Natural killer cell (primary cell): ENCODE measurements at regions not wholly inside any gene's neighbourhood (a gene's known extent, or its start where the extent isn't known, plus 50 kb on each side); places are given as distances from the start of the nearest gene placed in this dataset.

Experiments used
- ATAC-seq, 3 donors: fragments of 150-1000 bp in 2 of 3; fragments of 200-7000 bp in 1 of 3; cut with Tn5 transposase; 1 replicate in 1 of 3; 2 replicates in 2 of 3; pipeline ENCODE4 v1.10.0; 2021; ENCODE audit warnings: mild to moderate bottlenecking in 2 of 3, moderate library complexity in 2 of 3
- DNase-seq, 2 donors: peaks; one replicate each; pipeline versions ENCODE4 v3.0.0 to v3.0.0-alpha.2; 2013 to 2021; ENCODE audit warnings: mixed read lengths in 1 of 2
- H3K27ac ChIP-seq: one replicate; pipeline ENCODE4 v1.5.1; 2013; ENCODE audit warnings: mild to moderate bottlenecking, low read length
- H3K27me3 ChIP-seq: one replicate; pipeline ENCODE4 v1.6.1; 2013; ENCODE audit warnings: low read length; ENCODE audit not compliant: control insufficient read depth, insufficient read depth
- H3K36me3 ChIP-seq: one replicate; pipeline ENCODE4 v1.6.1; 2013; ENCODE audit warnings: low read length; ENCODE audit not compliant: control insufficient read depth, insufficient read depth
- H3K4me1 ChIP-seq: one replicate; pipeline ENCODE4 v1.6.1; 2013; ENCODE audit warnings: low read length; ENCODE audit not compliant: control insufficient read depth, insufficient read depth
- H3K4me3 ChIP-seq: one replicate; pipeline ENCODE4 v1.5.1; 2013; ENCODE audit warnings: low read length
- H3K9me3 ChIP-seq: one replicate; pipeline ENCODE4 v1.6.1; 2013; ENCODE audit warnings: low read length; ENCODE audit not compliant: control insufficient read depth, insufficient read depth
- H3K27ac Mint-ChIP-seq, 2 donors: one replicate each; pipeline ENCODE4 v1.8.0; 2022; ENCODE audit warnings: mild to moderate bottlenecking in 2 of 2, mixed read lengths in 2 of 2, moderate library complexity in 1 of 2
- H3K27me3 Mint-ChIP-seq, 2 donors: one replicate each; pipeline ENCODE4 v1.8.0; 2022; ENCODE audit warnings: low read depth in 2 of 2, mixed read lengths in 2 of 2
- H3K36me3 Mint-ChIP-seq: one replicate; pipeline ENCODE4 v1.8.0; 2022; ENCODE audit warnings: mixed read lengths
- H3K4me1 Mint-ChIP-seq, 2 donors: one replicate each; pipeline ENCODE4 v1.8.0; 2022; ENCODE audit warnings: mixed read lengths in 2 of 2
- H3K4me3 Mint-ChIP-seq: one replicate; pipeline ENCODE4 v1.8.0; 2022; ENCODE audit warnings: mild to moderate bottlenecking, moderate library complexity, mixed read lengths
- H3K9me3 Mint-ChIP-seq, 2 donors: one replicate each; pipeline ENCODE4 v1.8.0; 2022; ENCODE audit warnings: mixed read lengths in 2 of 2
- WGBS: methylation state at CpG from one replicate; pipeline ENCODE4 v1.1.7; 2013; ENCODE audit warnings: missing lambda C conversion rate; ENCODE audit not compliant: insufficient coverage; 5-methylcytosine and 5-hydroxymethylcytosine counted together
- intact Hi-C: fragments of 100-400 bp; cut with micrococcal nuclease; formaldehyde crosslinking; loops from one replicate; pipeline ENCODE4 v1.14.2; 2022
- TF ChIP-seq, protein P1 (sequence below): fragments of 200-600 bp; IDR thresholded peaks from one replicate; pipeline ENCODE4 v1.8.0; 2022; ENCODE audit warnings: antibody characterized with exemption

DNA sequence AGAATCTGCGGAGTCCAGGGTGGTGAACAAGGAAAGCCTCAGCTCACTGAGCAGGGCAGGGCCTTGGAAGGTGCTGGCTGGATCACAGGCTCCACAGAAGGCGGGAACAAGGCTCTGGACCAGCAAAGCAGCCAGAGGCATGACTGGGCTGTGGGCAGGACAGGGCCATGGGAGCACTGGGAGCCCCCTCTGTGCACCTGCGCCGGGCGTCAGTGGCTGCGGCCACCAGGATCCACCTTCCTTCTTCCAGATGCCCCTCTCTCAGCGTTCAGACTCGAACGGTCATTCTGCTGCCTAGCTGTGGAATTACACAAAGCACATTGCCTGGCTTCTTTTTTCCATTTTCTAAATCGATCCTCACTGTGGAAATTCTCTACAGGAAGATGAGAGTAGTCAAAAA is 621.2 kb downstream of the GALR1 start:
- intact Hi-C loops: no loop called here
- WGBS: 91% methylated on average over 10 of the region's 10 CpGs
- no peaks in the 10 kb centered on the region for H3K9me3 Mint-ChIP-seq
- Histone ChIP-seq H3K36me3 (no peaks in the 10 kb centered on the region), H3K4me1 (no peaks in the 10 kb centered on the region), H3K9me3 (no peaks in the 10 kb centered on the region), H3K27ac (no peak overlapping the region), H3K27me3 (no peaks in the 10 kb centered on the region), H3K4me3 (no peak overlapping the region)
- H3K27me3 Mint-ChIP-seq: peaks cover 7% of the 10 kb centered on the region in 2 donors
- H3K27ac Mint-ChIP-seq: no peak overlapping the region
- ATAC-seq (no peak), DNase-seq (no peak)
- H3K4me3 Mint-ChIP-seq: no peak overlapping the region
- H3K36me3 Mint-ChIP-seq: no peaks in the 10 kb centered on the region
- H3K4me1 Mint-ChIP-seq: no peaks in the 10 kb centered on the region
- TF ChIP-seq, protein P1, sequence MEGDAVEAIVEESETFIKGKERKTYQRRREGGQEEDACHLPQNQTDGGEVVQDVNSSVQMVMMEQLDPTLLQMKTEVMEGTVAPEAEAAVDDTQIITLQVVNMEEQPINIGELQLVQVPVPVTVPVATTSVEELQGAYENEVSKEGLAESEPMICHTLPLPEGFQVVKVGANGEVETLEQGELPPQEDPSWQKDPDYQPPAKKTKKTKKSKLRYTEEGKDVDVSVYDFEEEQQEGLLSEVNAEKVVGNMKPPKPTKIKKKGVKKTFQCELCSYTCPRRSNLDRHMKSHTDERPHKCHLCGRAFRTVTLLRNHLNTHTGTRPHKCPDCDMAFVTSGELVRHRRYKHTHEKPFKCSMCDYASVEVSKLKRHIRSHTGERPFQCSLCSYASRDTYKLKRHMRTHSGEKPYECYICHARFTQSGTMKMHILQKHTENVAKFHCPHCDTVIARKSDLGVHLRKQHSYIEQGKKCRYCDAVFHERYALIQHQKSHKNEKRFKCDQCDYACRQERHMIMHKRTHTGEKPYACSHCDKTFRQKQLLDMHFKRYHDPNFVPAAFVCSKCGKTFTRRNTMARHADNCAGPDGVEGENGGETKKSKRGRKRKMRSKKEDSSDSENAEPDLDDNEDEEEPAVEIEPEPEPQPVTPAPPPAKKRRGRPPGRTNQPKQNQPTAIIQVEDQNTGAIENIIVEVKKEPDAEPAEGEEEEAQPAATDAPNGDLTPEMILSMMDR: no peak

DNA sequence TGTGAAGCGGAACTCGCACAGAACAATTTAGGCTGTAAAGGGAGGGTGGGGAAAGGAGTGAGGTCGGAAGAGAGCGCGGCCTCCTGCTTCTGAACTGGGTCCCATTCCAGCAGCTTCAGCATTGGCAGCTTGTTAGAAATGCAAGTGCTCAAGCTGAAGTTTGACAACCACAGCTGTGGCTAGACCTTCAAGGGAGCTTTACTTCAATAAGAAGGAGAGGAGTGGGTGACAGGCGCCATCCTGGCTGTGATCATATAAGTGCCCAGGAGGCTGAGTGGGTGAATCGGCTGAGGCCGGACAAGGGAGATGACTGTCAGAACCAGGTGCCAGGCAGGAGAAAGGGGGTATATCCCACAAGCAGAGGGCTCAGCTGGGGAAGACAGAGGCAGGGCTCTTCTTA is 622.5 kb downstream of the GALR1 start:
- H3K9me3 Mint-ChIP-seq: no peaks in the 10 kb centered on the region
- no peak overlapping the region for H3K4me3 Mint-ChIP-seq
- H3K36me3 ChIP-seq: no peaks in the 10 kb centered on the region
- H3K4me1 ChIP-seq: no peaks in the 10 kb centered on the region
- intact Hi-C loops: no loop called here
- DNase-seq: no peak
- no peaks in the 10 kb centered on the region for H3K36me3 Mint-ChIP-seq
- no peak overlapping the region for H3K27ac ChIP-seq
- no peak overlapping the region for H3K4me3 ChIP-seq
- TF ChIP-seq, protein P1: no peak
- H3K9me3 ChIP-seq: no peaks in the 10 kb centered on the region
- no peak overlapping the region for H3K27ac Mint-ChIP-seq
- no peak for ATAC-seq
- no peaks in the 10 kb centered on the region for H3K4me1 Mint-ChIP-seq
- no peaks in the 10 kb centered on the region for H3K27me3 ChIP-seq
- peaks cover 7% of the 10 kb centered on the region in 2 donors for H3K27me3 Mint-ChIP-seq
- 91% methylated on average over 8 of the region's 8 CpGs for WGBS

DNA sequence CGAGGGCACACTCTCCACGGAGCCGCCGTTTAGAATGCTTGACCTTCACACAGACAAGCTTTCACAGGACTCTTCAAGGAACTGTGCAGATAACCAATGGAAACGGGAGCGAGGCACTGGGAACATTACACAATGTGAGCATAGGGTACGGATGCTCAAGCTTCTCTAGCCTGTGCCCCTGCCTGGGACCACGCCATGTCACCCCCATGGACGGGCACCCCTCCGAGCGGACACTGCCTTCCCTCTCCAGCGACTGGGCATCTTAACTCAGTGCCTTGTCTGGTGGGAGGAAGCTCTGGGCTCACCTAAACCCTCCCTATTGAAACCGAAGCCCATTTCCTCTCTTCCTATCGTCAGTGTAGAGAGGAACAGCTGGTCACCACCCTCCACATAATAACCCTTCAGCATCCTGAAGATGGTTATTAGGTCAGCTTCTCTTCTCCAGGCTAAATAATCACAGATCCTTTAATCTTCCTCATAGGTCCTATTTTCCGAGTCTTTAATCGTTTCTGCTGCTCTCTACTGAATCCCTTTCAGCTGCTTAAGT is 626.7 kb downstream of the GALR1 start:
- no peak overlapping the region for H3K4me3 Mint-ChIP-seq
- no peaks in the 10 kb centered on the region for H3K9me3 ChIP-seq
- H3K27me3 ChIP-seq: no peaks in the 10 kb centered on the region
- H3K27me3 Mint-ChIP-seq: peaks cover 6 to 8% of the 10 kb centered on the region in 2 donors
- 66% methylated on average over 16 of the region's 16 CpGs for WGBS
- TF ChIP-seq, protein P1: no peak
- no peak overlapping the region for H3K4me3 ChIP-seq
- H3K4me1 ChIP-seq: no peaks in the 10 kb centered on the region
- H3K27ac ChIP-seq: no peak overlapping the region
- no peaks in the 10 kb centered on the region for H3K9me3 Mint-ChIP-seq
- ATAC-seq: no peak
- H3K36me3 Mint-ChIP-seq: no peaks in the 10 kb centered on the region
- no peaks in the 10 kb centered on the region for H3K4me1 Mint-ChIP-seq
- H3K36me3 ChIP-seq: no peaks in the 10 kb centered on the region
- no peak overlapping the region for H3K27ac Mint-ChIP-seq
- no peak for DNase-seq
- intact Hi-C loops: no loop called here

DNA sequence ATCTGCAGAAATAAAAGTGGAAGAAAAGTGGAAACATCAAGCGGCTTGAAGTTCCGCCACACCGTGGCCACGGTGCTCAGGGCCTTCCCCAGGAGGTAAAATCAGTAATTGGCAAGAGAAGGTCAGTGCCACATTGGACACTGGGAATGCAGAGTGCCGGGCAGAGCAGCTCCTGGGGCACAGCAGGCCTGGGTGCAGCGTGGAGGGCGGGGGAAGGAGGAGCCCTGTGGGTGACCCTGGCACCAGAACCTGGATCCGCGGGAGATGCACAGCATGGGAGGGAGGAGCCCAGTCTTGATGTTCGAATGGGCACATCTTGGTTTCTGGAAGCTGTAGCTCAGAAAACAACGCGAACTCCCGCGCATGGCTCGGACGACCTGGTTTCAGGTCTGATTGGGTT is 630.2 kb downstream of the GALR1 start:
- TF ChIP-seq, protein P1: no peak
- no peaks in the 10 kb centered on the region for H3K4me1 Mint-ChIP-seq
- Histone ChIP-seq H3K27me3 (peaks cover 3% of the 10 kb centered on the region), H3K27ac (no peak overlapping the region), H3K4me3 (no peak overlapping the region), H3K4me1 (no peaks in the 10 kb centered on the region), H3K36me3 (no peaks in the 10 kb centered on the region), H3K9me3 (no peaks in the 10 kb centered on the region)
- ATAC-seq (no peak), DNase-seq (no peak)
- 94% methylated on average over 16 of the region's 16 CpGs for WGBS
- no peak overlapping the region for H3K27ac Mint-ChIP-seq
- intact Hi-C loops: no loop called here
- no peaks in the 10 kb centered on the region for H3K36me3 Mint-ChIP-seq
- H3K9me3 Mint-ChIP-seq: no peaks in the 10 kb centered on the region
- H3K4me3 Mint-ChIP-seq: no peak overlapping the region
- H3K27me3 Mint-ChIP-seq: peaks cover 4 to 24% of the 10 kb centered on the region in 2 donors
